Right cardiac atrium (tissue), 5 donors: ENCODE measurements at regions not wholly inside any gene's neighbourhood (a gene's known extent, or its start where the extent isn't known, plus 50 kb on each side); places are given as distances from the start of the nearest gene placed in this dataset.

ENCODE experiments used
- ATAC-seq, 2 donors: fragments of 200-7000 bp; cut with Tn5 transposase; one replicate each; pipeline versions ENCODE4 v1.8.0 to v1.9.1; 2020; ENCODE audit warnings: moderate library complexity in 2 of 2, mild to moderate bottlenecking in 1 of 2
- DNase-seq, 3 donors: peaks; one replicate each; pipeline ENCODE4 v3.0.0-alpha.2; 2020
- H3K27ac ChIP-seq: one replicate; pipeline ENCODE4 v1.5.1; 2013; ENCODE audit warnings: mild to moderate bottlenecking, low read length, control low read depth, moderate library complexity
- H3K27me3 ChIP-seq: one replicate; pipeline ENCODE4 v1.6.1; 2013; ENCODE audit not compliant: control insufficient read depth, insufficient read depth
- H3K4me1 ChIP-seq: one replicate; pipeline ENCODE4 v1.6.1; 2013; ENCODE audit warnings: low read length; ENCODE audit not compliant: control insufficient read depth, insufficient read depth
- H3K4me3 ChIP-seq: one replicate; pipeline ENCODE4 v1.5.1; 2013; ENCODE audit warnings: low read length, control low read depth
- H3K9me3 ChIP-seq: one replicate; pipeline ENCODE4 v1.6.1; 2013; ENCODE audit warnings: low read length; ENCODE audit not compliant: control insufficient read depth
- WGBS: extraction: QIAGEN DNeasy Blood & Tissue Kit; methylation state at CpG from one replicate; pipeline ENCODE4 v1.1.7; 2013; 5-methylcytosine and 5-hydroxymethylcytosine counted together
- intact Hi-C, 4 donors: fragments of 100-400 bp; cut with DNase I; formaldehyde crosslinking; loops; one replicate each; pipeline versions ENCODE4 v1.11.0 to v1.14.0; 2022 to 2023
- donor health status: healthy with polysubstance abuse.
- donor health status: DM: no; HTN: yes; CAD: no.
- donor health status: DM: no; HTN: no; CAD: no.
- donor health status: DM: no; HTN: yes; CAD: no; lungs with severe emphysema.
- donor health status: DM: yes; HTN: yes; CAD: no.

DNA sequence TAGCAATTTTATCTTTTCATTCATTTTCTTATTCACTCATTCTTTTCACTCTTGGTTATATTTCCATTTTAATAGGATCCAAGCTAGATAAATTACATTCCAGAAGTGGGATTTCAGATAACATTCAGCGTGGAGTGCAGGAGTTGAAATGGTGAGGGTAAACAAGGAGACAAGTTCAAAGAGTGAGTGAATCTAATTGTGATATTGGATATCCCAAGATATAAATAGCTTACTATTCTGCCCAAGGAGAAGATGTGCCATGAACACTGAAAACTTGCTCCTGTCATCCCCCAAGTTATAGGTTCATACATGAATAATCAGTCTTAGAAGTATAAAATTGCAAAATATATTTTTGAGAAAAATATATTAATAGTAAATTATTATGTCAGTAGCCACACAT is 459.3 kb downstream of the CETN3 start:
- no peaks in the 10 kb centered on the region for H3K9me3 ChIP-seq
- no peaks in the 10 kb centered on the region for H3K4me1 ChIP-seq
- no peak overlapping the region for H3K27ac ChIP-seq
- DNase-seq (no peak), ATAC-seq (no peak)
- whole genome bisulfite sequencing: 49% methylated on average over 1 of the region's 1 CpG
- H3K4me3 ChIP-seq: no peak overlapping the region
- no peaks in the 10 kb centered on the region for H3K27me3 ChIP-seq
- intact Hi-C loops: no loop called here

DNA sequence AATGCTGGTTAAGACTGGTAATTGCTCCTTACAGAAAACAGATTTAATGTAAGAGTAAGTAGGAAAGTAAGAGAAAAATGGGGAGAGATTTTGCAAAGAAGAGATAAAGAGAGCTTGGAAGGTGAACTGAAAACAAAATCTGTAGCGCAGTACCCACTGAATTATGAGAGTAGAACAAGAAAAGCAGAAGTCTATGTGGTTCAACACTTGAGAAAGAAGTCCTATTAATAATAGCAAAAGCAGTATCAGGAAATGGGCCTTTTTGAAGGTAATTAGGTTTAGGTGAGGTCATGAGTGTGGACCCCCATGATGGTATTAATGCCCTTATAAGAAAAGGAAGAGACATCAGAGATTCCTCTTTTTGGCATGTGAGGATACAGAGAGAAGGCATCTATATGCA is 460.6 kb downstream of the CETN3 start:
- no peak overlapping the region for H3K4me3 ChIP-seq
- DNase-seq (no peak), ATAC-seq (no peak)
- intact Hi-C loops: no loop called here
- no peaks in the 10 kb centered on the region for H3K27me3 ChIP-seq
- no peaks in the 10 kb centered on the region for H3K4me1 ChIP-seq
- no peak overlapping the region for H3K27ac ChIP-seq
- WGBS: 94% methylated on average over 1 of the region's 1 CpG
- no peaks in the 10 kb centered on the region for H3K9me3 ChIP-seq

DNA sequence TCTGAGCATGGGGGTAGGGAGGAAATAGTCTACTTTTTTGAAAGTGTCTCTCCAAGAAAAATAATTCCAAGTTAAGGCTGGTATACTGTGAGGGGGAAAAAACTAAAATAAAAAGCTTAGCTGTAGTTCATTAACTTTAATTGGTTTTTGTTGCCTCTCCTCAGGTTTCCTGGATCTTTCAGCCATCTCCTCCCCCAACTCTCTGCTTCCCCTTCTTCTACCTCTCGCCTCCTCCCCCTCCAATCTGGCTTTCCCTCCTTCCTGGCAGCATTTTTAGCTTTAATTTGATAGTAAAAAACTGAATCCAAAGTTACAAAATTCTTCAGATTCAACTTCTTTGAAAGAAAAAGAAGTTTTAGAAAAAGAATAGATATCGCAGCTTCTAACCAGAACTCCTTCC is 462.6 kb downstream of the CETN3 start:
- H3K4me1 ChIP-seq: no peaks in the 10 kb centered on the region
- no peak overlapping the region for H3K27ac ChIP-seq
- intact Hi-C loops: no loop called here
- WGBS: 38% methylated on average over 2 of the region's 2 CpGs
- peak in 1 of 2 donors; percentile 45 for ATAC-seq
- H3K4me3 ChIP-seq: no peak overlapping the region
- H3K27me3 ChIP-seq: no peaks in the 10 kb centered on the region
- no peak for DNase-seq
- no peaks in the 10 kb centered on the region for H3K9me3 ChIP-seq

- H3K27ac ChIP-seq: no peak overlapping the region
- DNase-seq (peak in 2 of 3 donors; percentile 22 to 46), ATAC-seq (peak; percentile 93 to 95)
- intact Hi-C loops: no loop called here
- no peaks in the 10 kb centered on the region for H3K27me3 ChIP-seq
- no peaks in the 10 kb centered on the region for H3K9me3 ChIP-seq
- no peak overlapping the region for H3K4me3 ChIP-seq
- 22% methylated on average over 4 of the region's 4 CpGs for WGBS
- no peaks in the 10 kb centered on the region for H3K4me1 ChIP-seq
Measured at GRCh38 chr5:89946508-89946907, 463.0 kb downstream of the CETN3 start.

GRCh38 chr5:89942171-89942570 is 467.4 kb downstream of the CETN3 start:
- no peak overlapping the region for H3K4me3 ChIP-seq
- ATAC-seq (no peak), DNase-seq (no peak)
- H3K27me3 ChIP-seq: no peaks in the 10 kb centered on the region
- H3K27ac ChIP-seq: no peak overlapping the region
- H3K9me3 ChIP-seq: no peaks in the 10 kb centered on the region
- WGBS: 95% methylated on average over 1 of the region's 1 CpG
- no peaks in the 10 kb centered on the region for H3K4me1 ChIP-seq
- intact Hi-C loops: no loop called here

DNA sequence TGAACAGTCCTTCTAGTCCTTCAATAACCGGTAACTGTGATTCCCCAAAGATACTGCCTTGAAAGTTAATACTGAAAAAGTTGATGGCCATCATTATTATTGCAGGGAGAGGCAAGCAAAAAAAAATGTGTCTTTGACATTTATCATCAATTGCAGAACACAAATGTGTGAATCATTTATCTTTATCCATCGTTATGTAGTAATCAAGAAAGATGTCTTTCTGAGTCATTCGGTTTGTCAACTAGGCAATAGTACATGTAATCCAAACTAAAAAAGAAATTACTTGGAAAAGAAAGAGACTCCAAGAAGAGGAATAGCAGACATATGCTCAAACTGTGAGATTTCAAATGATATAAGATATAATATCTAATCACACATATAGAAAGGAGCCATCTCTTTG is 473.0 kb downstream of the CETN3 start:
- Histone ChIP-seq H3K4me3 (no peak overlapping the region), H3K27ac (no peak overlapping the region), H3K9me3 (no peaks in the 10 kb centered on the region), H3K27me3 (no peaks in the 10 kb centered on the region), H3K4me1 (peaks cover 2% of the 10 kb centered on the region)
- no peak for DNase-seq
- ATAC-seq: no peak
- 84% methylated on average over 3 of the region's 3 CpGs for WGBS
- intact Hi-C loops: no loop called here

GRCh38 chr5:89934069-89934468 is 475.5 kb downstream of the CETN3 start:
- Histone ChIP-seq H3K4me3 (no peak overlapping the region), H3K27ac (no peak overlapping the region), H3K9me3 (no peaks in the 10 kb centered on the region), H3K4me1 (peaks cover 2% of the 10 kb centered on the region), H3K27me3 (no peaks in the 10 kb centered on the region)
- WGBS: 94% methylated on average over 4 of the region's 4 CpGs
- intact Hi-C loops: no loop called here
- DNase-seq: no peak
- no peak for ATAC-seq

DNA sequence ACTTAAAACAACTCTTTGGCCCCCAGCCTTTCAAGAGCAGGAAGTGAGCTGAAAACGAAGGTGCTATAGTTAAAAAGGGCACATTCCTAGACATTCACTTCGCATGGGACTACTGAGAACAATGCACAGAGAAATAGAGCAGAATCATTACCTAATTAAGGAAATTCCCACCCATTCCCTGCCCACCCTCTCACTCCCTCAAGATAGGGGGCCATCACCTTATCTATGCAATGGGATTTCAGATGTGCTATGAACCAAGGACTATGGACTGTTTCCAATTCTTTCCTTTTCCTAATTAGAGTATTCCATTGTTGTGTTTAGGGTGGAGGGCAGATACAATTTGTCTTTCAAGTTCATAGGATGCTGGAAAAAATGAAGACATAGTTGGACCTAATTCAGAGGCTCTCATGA is 476.8 kb downstream of the CETN3 start:
- Histone ChIP-seq H3K27ac (no peak overlapping the region), H3K9me3 (no peaks in the 10 kb centered on the region), H3K4me3 (no peak overlapping the region), H3K4me1 (peaks cover 2% of the 10 kb centered on the region), H3K27me3 (no peaks in the 10 kb centered on the region)
- WGBS: 64% methylated on average over 2 of the region's 2 CpGs
- intact Hi-C loops: no loop called here
- ATAC-seq (peak; percentile 83 to 98), DNase-seq (peak in 1 of 3 donors; percentile 11)

GRCh38 chr5:89930591-89931392 is 478.8 kb downstream of the CETN3 start:
- intact Hi-C loops: no loop called here
- DNase-seq (no peak), ATAC-seq (peak; percentile 24 to 30)
- H3K27ac ChIP-seq: no peak overlapping the region
- peak overlapping the region; percentile 28 for H3K4me3 ChIP-seq
- H3K4me1 ChIP-seq: peaks cover 2% of the 10 kb centered on the region
- WGBS: 16% methylated on average over 5 of the region's 5 CpGs
- no peaks in the 10 kb centered on the region for H3K9me3 ChIP-seq
- no peaks in the 10 kb centered on the region for H3K27me3 ChIP-seq

- H3K27ac ChIP-seq: no peak overlapping the region
- intact Hi-C loops: no loop called here
Measured at GRCh38 chr5:89929834-89930233, 479.7 kb downstream of the CETN3 start.

GRCh38 chr5:89929173-89929572 is 480.4 kb downstream of the CETN3 start:
- 66% methylated on average over 2 of the region's 2 CpGs for WGBS
- H3K27me3 ChIP-seq: no peaks in the 10 kb centered on the region
- H3K9me3 ChIP-seq: no peaks in the 10 kb centered on the region
- intact Hi-C loops: no loop called here
- DNase-seq (no peak), ATAC-seq (peak in 1 of 2 donors; percentile 59)
- no peak overlapping the region for H3K4me3 ChIP-seq
- no peak overlapping the region for H3K27ac ChIP-seq
- H3K4me1 ChIP-seq: no peaks in the 10 kb centered on the region

More at GRCh38 chr5:89929834-89930233, 479.7 kb downstream of the CETN3 start:
- Histone ChIP-seq H3K4me1 (peaks cover 2% of the 10 kb centered on the region), H3K27me3 (no peaks in the 10 kb centered on the region), H3K4me3 (no peak overlapping the region), H3K9me3 (no peaks in the 10 kb centered on the region)
- DNase-seq: no peak
- no peak for ATAC-seq
- WGBS: 95% methylated on average over 1 of the region's 1 CpG

DNA sequence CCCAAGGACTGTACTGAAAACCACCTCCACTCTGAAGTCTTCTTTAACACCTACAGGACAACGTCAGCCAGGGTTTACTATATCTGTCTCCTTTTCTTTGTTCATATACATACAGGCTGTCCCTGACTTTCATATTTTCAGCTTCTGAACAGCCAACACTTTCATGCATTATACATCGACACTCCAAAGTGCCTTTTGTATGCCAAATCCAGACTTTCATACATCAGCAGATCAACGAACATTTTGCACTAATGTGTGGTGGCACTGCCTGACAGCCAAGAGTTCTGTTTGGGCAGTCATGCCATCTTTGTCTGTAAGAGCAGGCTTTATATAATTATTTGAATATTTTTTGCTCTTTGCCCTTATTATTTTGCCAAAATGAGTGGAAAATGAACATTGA is 487.4 kb downstream of the CETN3 start:
- Histone ChIP-seq H3K27me3 (no peaks in the 10 kb centered on the region), H3K4me1 (no peaks in the 10 kb centered on the region), H3K4me3 (no peak overlapping the region), H3K9me3 (no peaks in the 10 kb centered on the region), H3K27ac (no peak overlapping the region)
- DNase-seq (no peak), ATAC-seq (no peak)
- intact Hi-C loops: no loop called here
- 89% methylated on average over 3 of the region's 3 CpGs for WGBS
